ENCODE measurements at regions not wholly inside any gene's neighbourhood (a gene's known extent, or its start where the extent isn't known, plus 50 kb on each side); places are given as distances from the start of the nearest gene placed in this dataset.

DNA sequence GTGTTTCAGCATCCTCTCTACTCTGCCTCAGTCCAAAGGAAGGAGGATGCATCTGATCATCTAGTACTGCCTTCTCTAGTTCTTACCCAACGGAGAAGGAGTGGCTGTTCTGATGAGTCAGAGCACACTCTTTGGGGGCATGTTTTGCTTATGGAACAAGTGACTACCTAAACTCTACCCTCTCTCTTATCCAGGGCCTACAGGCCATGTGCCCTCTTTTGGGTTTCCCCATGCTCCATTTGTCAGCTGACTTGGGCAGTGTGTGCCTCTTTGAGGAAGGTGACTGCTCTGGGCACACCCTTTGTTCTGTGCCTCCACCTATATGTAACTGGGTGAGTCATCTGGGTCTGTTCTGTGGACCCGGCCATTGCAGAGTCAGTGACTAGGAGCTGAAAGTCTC is 89.6 kb upstream of the BNC2 start:
- no peak for DNase-seq (ENCODE audit: low read depth, low spot score)
- no peak overlapping the region for H3K27ac ChIP-seq

DNA sequence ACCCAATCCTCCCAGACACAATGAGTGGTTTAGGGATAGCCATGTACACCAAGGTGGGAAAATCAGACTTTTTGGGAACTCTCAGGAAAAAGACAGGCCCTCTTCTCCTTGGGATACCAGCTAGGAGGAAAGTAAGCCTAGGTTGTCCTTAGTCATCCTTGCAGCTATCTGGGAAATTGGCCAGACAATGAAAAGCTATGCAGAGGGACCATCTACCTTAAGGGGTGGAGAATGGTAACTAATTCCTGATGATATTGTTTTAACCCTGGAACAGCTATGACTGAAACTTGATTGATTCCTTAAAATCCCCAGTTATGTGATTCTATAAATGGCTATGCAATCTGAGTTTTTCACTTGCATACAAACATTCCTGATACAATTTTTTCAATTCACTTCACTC is 88.9 kb upstream of the BNC2 start:
- no peak overlapping the region for H3K27ac ChIP-seq
- no peak for DNase-seq (ENCODE audit: low read depth, low spot score)

DNA sequence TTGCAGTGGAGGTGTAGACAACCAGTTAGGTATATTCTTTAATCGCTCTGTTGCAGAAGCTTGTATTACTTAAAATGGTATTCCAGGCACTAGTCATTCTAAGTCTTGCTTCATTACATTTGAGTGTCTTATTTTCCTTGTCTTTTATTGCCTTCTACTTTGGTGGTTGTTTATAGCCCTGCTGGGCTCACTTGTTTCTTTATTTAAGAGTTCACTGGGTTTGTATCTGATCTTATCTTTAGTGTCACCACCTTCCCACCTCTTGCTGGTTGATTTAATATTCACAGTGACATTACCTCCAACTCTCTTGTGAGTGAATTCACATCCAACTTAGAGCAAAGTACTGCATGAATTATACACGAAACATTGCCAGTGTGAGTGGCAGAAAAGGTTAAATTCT is 83.6 kb upstream of the BNC2 start:
- H3K27ac ChIP-seq, result no peak overlapping the region
- no peak for DNase-seq (ENCODE audit: low read depth, low spot score)

DNA sequence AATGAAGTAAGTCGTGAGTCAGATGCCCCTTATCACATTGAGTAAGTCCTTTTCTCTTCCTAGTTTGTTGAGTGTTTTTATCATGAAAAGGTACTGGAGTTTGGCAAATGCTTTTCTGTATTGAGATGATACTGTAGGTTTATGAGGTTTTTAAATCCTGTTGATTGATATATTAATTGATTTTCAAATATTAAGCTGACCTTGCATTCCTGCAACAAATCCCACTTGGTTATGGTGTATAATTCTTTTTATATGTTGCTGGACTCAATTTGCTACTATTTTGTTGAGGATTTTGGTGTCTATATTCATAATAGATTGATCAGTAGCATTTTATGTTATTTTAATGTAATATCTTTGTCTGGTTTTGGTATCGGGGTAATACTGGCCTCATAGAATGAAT is 81.0 kb upstream of the BNC2 start:
- no peak for DNase-seq (ENCODE audit: low read depth, low spot score)

DNA sequence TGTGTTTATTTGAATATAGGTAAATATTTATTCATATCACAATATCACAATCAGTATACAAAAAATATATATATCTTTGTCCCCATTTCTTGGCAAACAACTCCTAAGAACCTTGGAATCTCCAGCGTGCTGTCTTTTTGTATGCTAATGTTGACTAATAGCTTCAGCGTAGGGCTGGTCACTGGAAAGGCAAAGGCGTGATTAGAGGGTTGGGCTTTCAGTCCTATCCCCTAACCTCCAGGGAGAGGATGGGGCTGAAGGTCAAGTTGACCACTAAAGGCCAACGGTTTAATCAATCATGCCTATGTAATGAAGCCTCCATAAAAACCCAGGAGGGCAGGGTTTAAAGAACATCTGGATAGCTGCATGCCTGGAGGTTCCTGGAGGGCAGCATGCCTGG is 79.6 kb upstream of the BNC2 start:
- H3K27ac ChIP-seq, result no peak overlapping the region
- DNase-seq (ENCODE audit: low read depth, low spot score), result no peak

More for the DNA sequence above, 81.0 kb upstream of the BNC2 start:
- no peak overlapping the region for H3K27ac ChIP-seq

DNA sequence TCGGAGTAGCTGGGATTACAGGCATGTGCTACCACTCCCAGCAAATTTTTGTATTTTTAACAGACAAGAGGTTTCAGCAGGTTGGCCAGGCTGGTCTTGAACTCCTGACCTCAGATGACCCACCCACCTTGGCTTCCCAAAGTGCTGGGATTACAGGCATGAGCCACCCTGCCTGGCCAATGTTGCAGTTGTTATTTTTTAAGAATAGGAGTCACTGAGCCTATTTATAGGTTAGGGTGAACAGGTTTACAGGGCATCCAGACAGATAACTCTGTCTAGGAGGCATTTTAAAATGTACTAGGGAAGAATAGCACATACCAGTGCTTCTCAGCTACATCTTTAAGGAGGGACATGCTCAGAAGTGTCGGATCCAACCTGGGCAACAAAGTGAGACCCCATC is 60.1 kb upstream of the BNC2 start:
- DNase-seq (ENCODE audit: low read depth, low spot score), result no peak

DNA sequence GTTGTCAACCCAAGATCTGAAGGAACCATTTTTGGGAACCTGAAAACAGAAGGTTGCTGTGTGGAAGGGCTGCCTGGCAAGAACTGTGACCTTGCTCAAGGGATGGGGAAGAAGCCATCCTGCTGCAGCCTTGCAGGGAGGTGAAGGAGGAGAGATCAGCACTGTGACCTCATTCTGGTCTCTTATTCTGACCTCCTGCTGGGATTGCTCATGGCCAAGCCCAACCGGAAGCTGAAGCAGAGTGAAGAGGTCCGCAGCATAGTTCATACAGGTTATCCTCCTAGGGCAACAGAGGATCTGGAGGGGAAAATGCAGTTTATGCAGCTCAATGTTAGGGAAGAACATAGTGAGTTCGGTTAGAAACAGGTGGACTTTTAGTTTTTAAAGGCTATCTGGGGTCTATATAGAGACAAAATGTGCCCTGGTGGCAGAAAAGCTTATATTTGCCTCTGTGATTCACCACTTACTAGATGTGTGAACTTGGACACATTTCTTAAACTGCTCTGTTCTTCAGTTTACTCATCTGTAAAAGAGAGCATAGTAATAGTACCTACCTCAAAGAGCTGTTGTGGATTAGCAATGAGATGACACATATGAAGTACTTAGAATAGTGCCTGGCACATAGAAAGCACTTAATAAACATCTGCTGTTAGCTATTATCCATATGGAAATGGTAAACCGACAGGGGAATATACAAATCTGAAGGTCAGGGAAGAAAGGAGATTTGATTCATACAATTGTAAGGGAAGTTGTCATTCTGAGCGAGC is 57.9 kb upstream of the BNC2 start:
- DNase-seq (ENCODE audit: low read depth, low spot score), result no peak
- no peak overlapping the region for H3K27ac ChIP-seq

More for the DNA sequence above, 60.1 kb upstream of the BNC2 start:
- no peak overlapping the region for H3K27ac ChIP-seq

DNA sequence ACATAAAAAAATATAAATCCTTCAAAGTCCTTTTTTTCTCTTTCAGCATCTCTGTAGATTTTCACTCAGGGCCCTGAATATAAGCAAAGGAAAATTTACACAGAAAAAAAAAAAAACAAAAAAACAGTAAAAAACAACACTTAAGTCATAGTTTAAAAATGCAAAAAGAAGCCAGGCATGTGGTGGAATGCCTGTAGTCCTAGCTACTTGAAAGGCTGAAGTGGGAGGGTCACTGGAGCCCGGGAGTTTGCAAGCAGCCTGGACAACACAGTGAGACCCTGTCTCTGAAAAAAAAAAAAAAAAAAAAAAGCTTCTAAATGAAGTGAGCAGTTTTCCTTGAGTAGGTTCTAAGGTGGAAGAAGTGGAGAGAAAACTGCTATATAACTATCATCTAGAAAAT is 55.0 kb upstream of the BNC2 start:
- no peak overlapping the region for H3K27ac ChIP-seq
- DNase-seq (ENCODE audit: low read depth, low spot score), result no peak

DNA sequence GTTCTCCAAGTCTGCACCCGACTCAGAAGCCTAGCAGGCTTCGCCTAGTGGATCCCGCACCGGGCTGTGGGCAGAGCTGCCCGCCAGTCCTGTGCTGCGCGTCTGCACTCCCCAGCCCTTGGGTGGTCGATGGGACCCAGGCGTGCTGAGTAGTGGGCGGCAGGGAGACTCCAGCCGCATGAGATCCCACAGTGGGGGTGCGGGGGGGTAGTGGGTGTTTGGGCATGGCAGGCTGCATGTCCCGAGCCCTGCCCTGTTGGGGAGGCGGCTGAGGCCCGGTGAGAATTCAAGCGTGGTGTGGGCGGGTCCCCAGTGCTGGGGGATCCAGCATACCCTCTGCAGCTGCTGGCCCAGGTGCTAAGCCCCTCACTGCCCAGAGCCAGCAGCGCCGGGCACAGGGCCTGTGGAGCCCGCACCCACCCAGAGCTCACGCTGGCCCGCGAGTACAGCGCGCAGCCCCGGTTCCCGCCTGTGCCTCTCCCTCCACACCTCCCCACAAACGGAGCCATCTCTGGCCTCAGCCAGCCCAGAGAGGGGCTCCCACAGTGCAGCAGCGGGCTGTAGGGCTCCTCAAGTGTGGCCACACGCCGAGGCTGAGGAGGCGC is 53.9 kb upstream of the BNC2 start:
- no peak for DNase-seq (ENCODE audit: low read depth, low spot score)
- no peak overlapping the region for H3K27ac ChIP-seq

DNA sequence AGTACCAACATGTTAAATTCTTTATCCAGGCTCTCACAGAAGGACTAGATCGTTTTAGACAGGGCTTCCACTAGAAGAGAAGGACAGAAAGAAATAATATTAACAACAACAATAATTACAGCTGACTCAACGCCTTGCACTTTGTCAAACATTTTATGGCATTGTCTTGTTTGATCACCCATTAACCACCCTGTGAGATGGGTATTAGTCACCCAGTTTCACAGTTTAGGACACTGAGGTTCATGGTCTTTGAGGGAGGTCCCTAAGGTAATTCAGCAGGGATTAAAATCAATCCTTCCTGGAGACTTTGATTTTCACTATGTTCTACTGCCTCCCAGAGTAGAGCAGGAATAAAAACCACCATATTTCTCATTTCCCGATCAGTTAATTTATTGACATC is 51.4 kb upstream of the BNC2 start:
- peak; percentile 61 for DNase-seq (ENCODE audit: low read depth, low spot score)
- H3K27ac ChIP-seq, result peak overlapping the region; percentile 35

All from epithelial cell of prostate (primary cell).